GM23338 (cell line): ENCODE measurements at regions not wholly inside any gene's neighbourhood (a gene's known extent, or its start where the extent isn't known, plus 50 kb on each side); places are given as distances from the start of the nearest gene placed in this dataset.

Experiments used
- ATAC-seq: fragments of 200-7000 bp; cut with Tn5 transposase; 3 replicates; pipeline ENCODE4 v1.9.1; 2020
- DNase-seq: peaks from one replicate; pipeline ENCODE4 v3.0.0-alpha.2; 2015; ENCODE audit warnings: low spot score
- H2AFZ ChIP-seq: fragments of 200-600 bp; sonication (generic); 2 replicates; pipeline ENCODE4 v1.8.0; 2016; ENCODE audit warnings: antibody characterized with exemption, mild to moderate bottlenecking, moderate library complexity
- H3F3A ChIP-seq: fragments of 200-600 bp; sonication (generic); replicated peaks from 2 replicates; pipeline ENCODE4 v1.8.0; 2017; ENCODE audit warnings: antibody characterized with exemption, mixed run types, low read depth
- H3K27ac ChIP-seq: fragments of 200-600 bp; sonication (generic); 2 replicates; pipeline ENCODE4 v1.6.1; 2016; ENCODE audit warnings: low read depth
- H3K27me3 ChIP-seq: fragments of 200-600 bp; sonication (generic); 2 replicates; pipeline ENCODE4 v1.8.0; 2016; ENCODE audit warnings: mild to moderate bottlenecking, mixed run types, moderate library complexity; ENCODE audit not compliant: insufficient read depth
- H3K36me3 ChIP-seq: fragments of 200-600 bp; sonication (generic); 2 replicates; pipeline ENCODE4 v1.8.0; 2016; ENCODE audit warnings: mild to moderate bottlenecking; ENCODE audit not compliant: insufficient read depth
- H3K4me1 ChIP-seq: fragments of 200-600 bp; sonication (generic); 2 replicates; pipeline ENCODE4 v1.8.0; 2016; ENCODE audit warnings: mild to moderate bottlenecking, moderate library complexity; ENCODE audit not compliant: insufficient read depth
- H3K4me2 ChIP-seq: fragments of 200-600 bp; sonication (generic); 2 replicates; pipeline ENCODE4 v1.7.1; 2017; ENCODE audit warnings: mixed run types
- H3K4me3 ChIP-seq: fragments of 200-600 bp; sonication (generic); 2 replicates; pipeline ENCODE4 v1.6.1; 2016; ENCODE audit warnings: mixed run types
- H3K79me2 ChIP-seq: fragments of 200-600 bp; sonication (generic); replicated peaks from 2 replicates; pipeline ENCODE4 v1.8.0; 2017; ENCODE audit warnings: mild to moderate bottlenecking; ENCODE audit not compliant: insufficient read depth
- H3K9me2 ChIP-seq: fragments of 200-600 bp; sonication (generic); 2 replicates; pipeline ENCODE4 v1.8.0; 2017; ENCODE audit not compliant: insufficient read depth
- H4K20me1 ChIP-seq: fragments of 200-600 bp; sonication (generic); replicated peaks from 2 replicates; pipeline ENCODE4 v1.8.0; 2017; ENCODE audit warnings: mild to moderate bottlenecking; ENCODE audit not compliant: insufficient read depth
- H3K27ac Mint-ChIP-seq: 2 replicates; pipeline ENCODE4 v1.8.0; 2020; ENCODE audit warnings: inconsistent platforms, mild to moderate bottlenecking, moderate library complexity, mixed read lengths
- H3K27me3 Mint-ChIP-seq: 3 replicates; pipeline ENCODE4 v1.8.0; 2022; ENCODE audit warnings: low read depth, mild to moderate bottlenecking, moderate library complexity, mixed read lengths, inconsistent platforms; ENCODE audit not compliant: insufficient read depth, poor library complexity
- H3K36me3 Mint-ChIP-seq: 3 replicates; pipeline ENCODE4 v1.8.0; 2021; ENCODE audit warnings: low read depth, mild to moderate bottlenecking, inconsistent platforms, moderate library complexity, mixed read lengths
- H3K4me1 Mint-ChIP-seq: 3 replicates; pipeline ENCODE4 v1.8.0; 2020; ENCODE audit warnings: mild to moderate bottlenecking, inconsistent platforms, mixed read lengths
- H3K4me3 Mint-ChIP-seq: 3 replicates; pipeline ENCODE4 v1.8.0; 2021; ENCODE audit warnings: moderate library complexity, mild to moderate bottlenecking, inconsistent platforms, mixed read lengths
- H3K9me3 Mint-ChIP-seq: 3 replicates; pipeline ENCODE4 v1.8.0; 2020; ENCODE audit warnings: moderate library complexity, mild to moderate bottlenecking, inconsistent platforms, mixed read lengths
- EZH2phosphoT487 ChIP-seq: fragments of 200-600 bp; sonication (generic); IDR thresholded peaks from one replicate; pipeline ENCODE4 v1.8.1; 2018; ENCODE audit warnings: antibody characterized with exemption; ENCODE audit not compliant: unreplicated experiment
- JUNB ChIP-seq: IDR thresholded peaks from one replicate; pipeline ENCODE4 v1.6.1; 2016; ENCODE audit warnings: antibody characterized with exemption; ENCODE audit not compliant: unreplicated experiment
- NANOG ChIP-seq: IDR thresholded peaks from 2 replicates; pipeline ENCODE4 v1.6.1; 2016; ENCODE audit warnings: antibody characterized with exemption, borderline replicate concordance
- ZNF462 ChIP-seq: fragments of 250-450 bp; sonication (Bioruptor Pico); IDR thresholded peaks from 2 replicates; pipeline ENCODE4 v1.5.0; 2020; ENCODE audit warnings: mild to moderate bottlenecking, moderate library complexity
- TF ChIP-seq, protein P1 (sequence below): IDR thresholded peaks from 2 replicates; pipeline ENCODE4 v1.6.1; 2016; ENCODE audit warnings: antibody characterized with exemption

DNA sequence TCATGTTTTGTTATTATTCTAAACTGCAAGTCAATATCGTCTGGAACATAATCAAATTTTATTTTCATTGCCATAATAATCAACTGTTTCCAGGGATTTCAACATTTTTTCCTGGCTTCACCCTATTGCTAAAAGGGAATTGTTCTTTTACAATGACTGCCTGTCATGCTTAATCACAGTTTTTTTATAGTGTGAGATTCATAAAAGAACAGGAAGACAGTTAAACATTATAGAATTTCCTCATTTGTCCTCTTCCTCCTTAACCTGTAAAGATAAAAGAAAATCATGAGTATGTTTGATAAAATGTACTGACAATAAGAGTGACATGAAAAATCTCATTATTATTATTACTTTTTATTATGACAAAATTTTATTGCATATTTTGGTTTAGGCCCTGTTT is 73.3 kb upstream of the CENPW start:
- Histone ChIP-seq H3F3A (no peaks in the 10 kb centered on the region), H3K79me2 (no peaks in the 10 kb centered on the region), H2AFZ (no peak overlapping the region), H3K4me1 (no peaks in the 10 kb centered on the region), H3K27ac (no peak overlapping the region), H3K27me3 (no peaks in the 10 kb centered on the region), H4K20me1 (no peaks in the 10 kb centered on the region), H3K36me3 (no peaks in the 10 kb centered on the region), H3K4me3 (no peak overlapping the region), H3K9me2 (no peaks in the 10 kb centered on the region), H3K4me2 (no peak overlapping the region)
- H3K4me3 Mint-ChIP-seq = no peak overlapping the region
- no peak for DNase-seq
- ATAC-seq = no peak
- no peaks in the 10 kb centered on the region for H3K36me3 Mint-ChIP-seq
- no peaks in the 10 kb centered on the region for H3K4me1 Mint-ChIP-seq
- no peak overlapping the region for H3K27ac Mint-ChIP-seq
- no peaks in the 10 kb centered on the region for H3K9me3 Mint-ChIP-seq
- no peaks in the 10 kb centered on the region for H3K27me3 Mint-ChIP-seq
- TF ChIP-seq ZNF462 (no peak), EZH2phosphoT487 (no peak), NANOG (no peak), JUNB (no peak)
- TF ChIP-seq, protein P1, sequence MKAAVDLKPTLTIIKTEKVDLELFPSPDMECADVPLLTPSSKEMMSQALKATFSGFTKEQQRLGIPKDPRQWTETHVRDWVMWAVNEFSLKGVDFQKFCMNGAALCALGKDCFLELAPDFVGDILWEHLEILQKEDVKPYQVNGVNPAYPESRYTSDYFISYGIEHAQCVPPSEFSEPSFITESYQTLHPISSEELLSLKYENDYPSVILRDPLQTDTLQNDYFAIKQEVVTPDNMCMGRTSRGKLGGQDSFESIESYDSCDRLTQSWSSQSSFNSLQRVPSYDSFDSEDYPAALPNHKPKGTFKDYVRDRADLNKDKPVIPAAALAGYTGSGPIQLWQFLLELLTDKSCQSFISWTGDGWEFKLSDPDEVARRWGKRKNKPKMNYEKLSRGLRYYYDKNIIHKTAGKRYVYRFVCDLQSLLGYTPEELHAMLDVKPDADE = no peak

DNA sequence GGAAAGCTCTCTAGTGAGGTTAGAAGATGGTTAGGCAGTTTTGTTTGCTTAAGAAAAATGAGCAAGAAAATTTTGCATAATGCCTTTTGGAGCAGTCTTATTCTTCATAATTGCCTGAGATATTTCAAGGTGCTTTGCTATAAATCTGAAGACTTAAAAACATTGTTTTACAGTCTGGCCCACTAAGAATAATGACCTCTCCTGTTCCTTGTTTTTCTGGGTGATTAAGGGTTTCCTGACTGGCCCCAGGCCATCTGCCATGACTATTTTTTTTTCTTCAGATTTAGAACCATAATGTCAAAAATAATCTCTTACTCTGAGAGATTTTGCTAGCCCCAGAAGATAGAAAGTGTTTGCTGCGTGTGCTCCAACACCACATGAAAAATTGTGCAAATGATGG is 72.3 kb upstream of the CENPW start:
- no peaks in the 10 kb centered on the region for H3K9me3 Mint-ChIP-seq
- Histone ChIP-seq H3K36me3 (no peaks in the 10 kb centered on the region), H3K27ac (no peak overlapping the region), H3K27me3 (no peaks in the 10 kb centered on the region), H3K79me2 (no peaks in the 10 kb centered on the region), H4K20me1 (no peaks in the 10 kb centered on the region), H3K4me3 (no peak overlapping the region), H3K4me1 (no peaks in the 10 kb centered on the region), H3K4me2 (no peak overlapping the region), H3F3A (no peaks in the 10 kb centered on the region), H2AFZ (no peak overlapping the region), H3K9me2 (no peaks in the 10 kb centered on the region)
- H3K27ac Mint-ChIP-seq = no peak overlapping the region
- no peak overlapping the region for H3K4me3 Mint-ChIP-seq
- H3K4me1 Mint-ChIP-seq = no peaks in the 10 kb centered on the region
- no peak for DNase-seq
- no peaks in the 10 kb centered on the region for H3K36me3 Mint-ChIP-seq
- no peaks in the 10 kb centered on the region for H3K27me3 Mint-ChIP-seq
- no peak for ATAC-seq
- TF ChIP-seq ZNF462 (no peak), NANOG (no peak)
